Spleen (tissue), 11 donors: ENCODE measurements at regions not wholly inside any gene's neighbourhood (a gene's known extent, or its start where the extent isn't known, plus 50 kb on each side); places are given as distances from the start of the nearest gene placed in this dataset.

Experiments
- DNase-seq: peaks from one replicate; pipeline ENCODE4 v3.0.0-alpha.2; 2020
- H3K27ac ChIP-seq, 8 donors: fragments of 200-600 bp; sonication (generic) in 7 of 8; 1 replicate in 4 of 8; 2 replicates in 4 of 8; pipeline versions ENCODE4 v1.5.0 to v1.8.0; 2016 to 2021; ENCODE audit warnings: inconsistent platforms in 4 of 8, mild to moderate bottlenecking in 4 of 8, moderate library complexity in 1 of 8
- H3K27me3 ChIP-seq, 7 donors: fragments of 200-600 bp; sonication (generic) in 6 of 7; replicated peaks in 1 of 7; 1 replicate in 4 of 7; 2 replicates in 3 of 7; pipeline versions ENCODE4 v1.5.0 to v1.8.0; 2016 to 2021; ENCODE audit warnings: inconsistent platforms in 3 of 7, mild to moderate bottlenecking in 1 of 7
- H3K36me3 ChIP-seq, 6 donors: fragments of 200-600 bp; sonication (generic) in 5 of 6; 1 replicate in 4 of 6; 2 replicates in 2 of 6; pipeline versions ENCODE4 v1.5.0 to v1.8.0; 2016 to 2021; ENCODE audit warnings: inconsistent platforms in 2 of 6
- H3K4me1 ChIP-seq, 6 donors: fragments of 200-600 bp; sonication (generic) in 5 of 6; 1 replicate in 3 of 6; 2 replicates in 3 of 6; pipeline versions ENCODE4 v1.5.0 to v1.8.0; 2016 to 2021; ENCODE audit warnings: inconsistent platforms in 3 of 6
- H3K4me3 ChIP-seq, 8 donors: fragments of 200-600 bp; sonication (generic) in 7 of 8; 1 replicate in 4 of 8; 2 replicates in 4 of 8; pipeline versions ENCODE4 v1.5.0 to v1.8.0; 2016 to 2021; ENCODE audit warnings: inconsistent platforms in 4 of 8, mild to moderate bottlenecking in 4 of 8, moderate library complexity in 2 of 8
- H3K9me3 ChIP-seq, 8 donors: fragments of 200-600 bp; sonication (generic) in 7 of 8; 1 replicate in 4 of 8; 2 replicates in 4 of 8; pipeline versions ENCODE4 v1.5.0 to v1.8.0; 2016 to 2021; ENCODE audit warnings: inconsistent platforms in 4 of 8
- CTCF ChIP-seq, 11 experiments: fragments of 200-600 bp in 7 of 11; fragments of 450-650 bp in 4 of 11; sonication (generic) in 4 of 11; IDR thresholded peaks in 8 of 11; conservative IDR thresholded peaks in 3 of 11; 1 replicate in 7 of 11; 2 replicates in 4 of 11; pipeline versions ENCODE4 v1.4.0 to v1.8.0; 2016 to 2021; ENCODE audit warnings: antibody characterized with exemption in 11 of 11, inconsistent platforms in 4 of 11, mild to moderate bottlenecking in 1 of 11
- POLR2A ChIP-seq, 3 donors: fragments of 450-650 bp; IDR thresholded peaks; one replicate each; pipeline ENCODE4 v1.5.1; 2017; ENCODE audit warnings: antibody characterized with exemption in 3 of 3, mild to moderate bottlenecking in 1 of 3
- POLR2AphosphoS5 ChIP-seq, 3 donors: sonication (generic); formaldehyde crosslinking; IDR thresholded peaks; one replicate each; pipeline ENCODE4 v1.5.1; 2017; ENCODE audit warnings: antibody characterized with exemption in 3 of 3
- WGBS, 5 donors: extraction: QIAGEN DNeasy Blood & Tissue Kit in 3 of 5; methylation state at CpG; one replicate each; pipeline versions ENCODE4 v1.1.5 to v1.1.7; 2013 to 2018; 5-methylcytosine and 5-hydroxymethylcytosine counted together
- intact Hi-C: fragments of 100-400 bp; cut with DNase I; formaldehyde crosslinking; loops from one replicate; pipeline ENCODE4 v1.15.0; 2023; ENCODE audit warnings: low total_unique reads
- donor health status: healthy with polysubstance abuse.
- donor health status: DM: no; HTN: no; CAD: no; lungs with moderate emphysema.
- donor health status: DM: no; HTN: no; CAD: no.
- donor health status: Bipolar disorder and iron deficiency.
- donor health status: healthy.
- donor health status: DM: no; HTN: no; CAD: no.
- donor health status: DM: yes; HTN: yes; CAD: no.

GRCh38 chr2:215870986-215871385 is 142.4 kb downstream of the MREG start:
- DNase-seq: no peak
- no peaks in the 10 kb centered on the region for H3K36me3 ChIP-seq
- no peak overlapping the region for H3K4me3 ChIP-seq
- intact Hi-C loops: no loop called here
- no peaks in the 10 kb centered on the region for H3K9me3 ChIP-seq
- peaks cover 0 to 9% (median 0%) of the 10 kb centered on the region in 7 donors for H3K27me3 ChIP-seq
- no peaks in the 10 kb centered on the region for H3K4me1 ChIP-seq
- no peak overlapping the region for H3K27ac ChIP-seq
- TF ChIP-seq CTCF (IDR thresholded peaks at IDR 0.05 in 8 of 11, conservative IDR thresholded peaks at IDR 0.05 in 3 of 11) (no peak), POLR2A (IDR thresholded peaks at IDR 0.05) (no peak), POLR2AphosphoS5 (IDR thresholded peaks at IDR 0.05) (no peak)
- WGBS, 5 donors: 84 to 93% (median 88%) methylated on average over 2 of the region's 2 CpGs

- no peaks in the 10 kb centered on the region for H3K9me3 ChIP-seq
- TF ChIP-seq CTCF (IDR thresholded peaks at IDR 0.05 in 8 of 11, conservative IDR thresholded peaks at IDR 0.05 in 3 of 11): no peak
- no peak for TF ChIP-seq POLR2A (IDR thresholded peaks at IDR 0.05)
- no peak for TF ChIP-seq POLR2AphosphoS5 (IDR thresholded peaks at IDR 0.05)
- peaks cover 0 to 13% (median 0%) of the 10 kb centered on the region in 7 donors for H3K27me3 ChIP-seq
- H3K27ac ChIP-seq: no peak overlapping the region
- no peak for DNase-seq
- no peaks in the 10 kb centered on the region for H3K4me1 ChIP-seq
- H3K4me3 ChIP-seq: no peak overlapping the region
- WGBS, 5 donors: 75 to 91% (median 79%) methylated on average over 3 of the region's 3 CpGs
- intact Hi-C loops: no loop called here
- H3K36me3 ChIP-seq: no peaks in the 10 kb centered on the region
These were observed 143.3 kb downstream of the MREG start for GRCh38 chr2:215870088-215870490.

GRCh38 chr2:215868846-215869543 is 144.4 kb downstream of the MREG start:
- Histone ChIP-seq H3K4me3 (no peak overlapping the region), H3K27ac (no peak overlapping the region), H3K36me3 (no peaks in the 10 kb centered on the region), H3K9me3 (no peaks in the 10 kb centered on the region), H3K4me1 (no peaks in the 10 kb centered on the region), H3K27me3 (peaks cover 0 to 13% (median 0%) of the 10 kb centered on the region in 7 donors)
- intact Hi-C loops: no loop called here
- no peak for DNase-seq
- TF ChIP-seq POLR2A (IDR thresholded peaks at IDR 0.05) (no peak), POLR2AphosphoS5 (IDR thresholded peaks at IDR 0.05) (no peak), CTCF (IDR thresholded peaks at IDR 0.05 in 8 of 11, conservative IDR thresholded peaks at IDR 0.05 in 3 of 11) (no peak)
- WGBS, 5 donors: 70 to 92% (median 81%) methylated on average over 4 of the region's 4 CpGs

GRCh38 chr2:215866606-215867005 is 146.7 kb downstream of the MREG start:
- no peak overlapping the region for H3K4me3 ChIP-seq
- H3K27me3 ChIP-seq: peaks cover 0 to 13% (median 0%) of the 10 kb centered on the region in 7 donors
- intact Hi-C loops: no loop called here
- TF ChIP-seq POLR2A (IDR thresholded peaks at IDR 0.05) (no peak), POLR2AphosphoS5 (IDR thresholded peaks at IDR 0.05) (no peak), CTCF (IDR thresholded peaks at IDR 0.05 in 8 of 11, conservative IDR thresholded peaks at IDR 0.05 in 3 of 11) (no peak)
- H3K4me1 ChIP-seq: no peaks in the 10 kb centered on the region
- H3K36me3 ChIP-seq: no peaks in the 10 kb centered on the region
- no peak for DNase-seq
- WGBS, 5 donors: 46 to 69% (median 51%) methylated on average over 2 of the region's 2 CpGs
- H3K27ac ChIP-seq: no peak overlapping the region
- no peaks in the 10 kb centered on the region for H3K9me3 ChIP-seq
